ENCODE measurements at regions not wholly inside any gene's neighbourhood (a gene's known extent, or its start where the extent isn't known, plus 50 kb on each side); places are given as distances from the start of the nearest gene placed in this dataset.

DNA sequence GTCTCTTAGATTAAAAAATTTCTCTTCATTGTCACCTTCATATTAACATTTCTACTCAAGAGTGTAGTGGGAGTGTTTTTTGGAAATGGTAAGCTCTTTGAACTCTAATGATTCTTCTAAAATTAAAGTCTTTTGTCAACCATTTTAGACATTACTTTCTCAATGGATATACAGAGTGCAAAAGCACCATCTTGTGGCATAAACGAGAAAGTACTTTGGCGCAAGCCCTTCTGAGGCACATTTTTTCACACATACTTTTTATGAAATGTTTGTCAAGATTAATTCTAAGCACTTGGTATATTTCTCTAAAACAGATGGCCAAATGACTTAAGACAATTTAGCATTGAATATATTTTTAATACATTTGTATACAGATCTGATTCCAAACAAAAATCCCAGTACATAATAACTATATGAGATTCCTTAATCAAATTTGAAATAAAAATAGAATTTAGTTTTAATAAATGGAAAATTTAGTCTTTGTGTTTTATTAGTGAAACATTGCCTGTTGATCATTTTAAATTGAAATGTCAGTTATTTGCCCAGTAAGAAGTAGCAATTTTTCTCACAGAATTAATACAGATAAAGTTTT lies 63.3 kb upstream of the GALNT5 start:
- peak; percentile 28 to 50 for DNase-seq

DNA sequence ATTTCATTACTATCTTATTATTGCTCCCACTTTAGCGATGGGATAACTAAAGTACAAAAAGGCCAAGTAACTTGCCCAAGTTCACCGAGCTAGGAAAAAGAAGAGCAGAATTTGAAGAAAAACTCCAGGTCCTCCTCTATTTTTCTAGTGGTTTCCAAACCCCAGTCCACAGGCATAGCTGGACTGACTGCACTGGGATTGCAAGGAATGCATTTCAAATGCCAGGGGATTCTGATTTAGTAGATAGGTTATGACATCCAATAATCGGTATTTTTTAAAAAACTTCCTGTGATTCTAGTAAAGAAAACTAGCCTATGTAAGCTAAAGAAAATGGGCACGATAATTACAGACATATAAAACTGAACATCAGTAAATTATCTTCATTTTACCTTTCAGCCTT lies 62.7 kb upstream of the GALNT5 start:
- DNase-seq = no peak

DNA sequence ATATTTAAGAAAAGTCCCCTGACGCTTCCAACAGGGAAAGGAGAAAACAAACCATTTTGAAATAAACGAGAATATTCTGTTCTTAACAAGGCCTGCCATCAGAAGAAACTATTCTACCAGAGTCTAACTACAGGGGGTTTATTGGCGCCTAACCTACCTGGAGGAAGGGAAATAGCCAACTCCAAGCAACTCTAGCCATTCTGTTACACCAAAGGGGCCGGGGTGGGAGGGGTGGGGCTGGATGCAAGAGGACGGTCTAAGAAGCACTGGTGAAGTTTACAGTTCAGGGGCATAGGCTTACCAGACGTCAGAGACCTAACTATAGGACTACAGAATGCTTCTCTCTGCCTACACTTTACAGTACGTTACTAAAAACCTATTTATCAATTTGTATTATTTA lies 60.5 kb upstream of the GALNT5 start:
- DNase-seq = no peak

DNA sequence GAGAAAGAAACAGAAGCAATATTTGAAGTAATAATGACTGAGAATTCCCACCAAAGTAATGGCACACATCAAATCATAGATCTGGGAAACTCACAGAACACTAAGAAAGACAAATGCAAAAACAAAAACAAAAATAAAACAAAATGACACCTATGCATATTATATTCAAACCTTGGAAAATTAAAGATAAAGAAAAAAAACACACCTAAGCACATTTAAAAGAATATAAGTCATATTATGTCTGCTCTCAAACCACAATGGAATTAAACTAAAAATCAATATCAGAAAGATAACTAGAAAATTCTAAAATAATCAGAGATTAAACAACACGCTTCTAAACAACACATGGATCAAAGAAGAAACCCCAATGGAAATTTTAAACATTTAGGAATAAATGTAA lies 59.7 kb upstream of the GALNT5 start:
- no peak for DNase-seq

DNA sequence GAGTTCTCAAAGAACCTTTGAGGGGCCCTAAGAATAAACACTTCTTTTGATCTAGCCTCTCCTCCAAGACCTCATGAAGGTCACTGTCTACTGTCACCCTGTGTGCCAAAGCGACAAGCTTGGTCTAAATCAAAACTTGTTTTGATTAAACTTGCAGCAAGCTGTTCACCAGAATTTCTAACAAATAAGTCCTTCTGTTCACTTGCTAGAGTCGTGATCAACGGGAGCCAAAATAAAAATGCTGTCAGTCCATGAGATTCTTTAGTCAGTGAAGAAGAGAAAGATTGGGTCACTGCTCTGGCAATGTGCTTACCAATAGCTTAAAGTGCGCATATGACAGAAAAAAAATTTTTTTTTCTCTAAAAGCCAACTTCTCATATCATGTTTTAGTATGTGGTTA lies 53.9 kb upstream of the GALNT5 start:
- no peak for DNase-seq

DNA sequence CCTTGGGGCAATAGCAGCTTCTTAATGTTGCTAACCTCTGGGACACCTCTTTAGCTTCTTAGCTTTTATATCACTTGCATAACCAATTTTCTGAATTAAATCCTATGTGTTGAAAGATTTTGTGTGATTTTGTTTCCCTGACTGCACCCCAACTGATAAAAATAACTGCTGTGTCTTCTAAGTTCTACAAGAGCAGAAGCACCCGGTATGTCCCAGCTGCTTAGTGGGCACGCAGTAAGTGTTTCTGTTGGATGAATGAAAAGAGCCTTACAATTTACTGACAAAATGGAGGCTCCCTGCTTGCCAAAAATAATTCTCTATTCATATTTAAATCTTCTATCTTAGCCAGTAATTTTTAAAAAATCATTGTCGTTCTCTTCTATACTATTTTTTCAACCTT lies 53.1 kb upstream of the GALNT5 start:
- no peak for DNase-seq

DNA sequence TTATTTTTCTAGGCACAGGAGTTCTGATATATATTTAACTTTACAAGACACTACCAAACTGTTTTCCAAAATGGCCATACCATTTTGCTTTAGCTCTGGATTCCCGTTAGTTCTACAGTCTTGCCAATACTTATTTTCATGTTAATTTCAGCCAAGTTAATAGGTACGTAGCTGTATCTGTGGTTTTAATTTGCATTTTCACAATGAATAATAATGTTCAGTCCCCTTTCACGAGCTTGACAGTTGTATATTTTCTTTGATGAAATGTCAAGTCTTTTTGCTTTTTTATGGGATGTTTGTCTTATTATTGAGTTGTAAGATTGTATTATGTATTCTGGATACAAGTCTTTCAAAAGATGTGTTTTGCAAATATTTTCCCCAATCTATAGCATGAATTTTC lies 50.6 kb upstream of the GALNT5 start:
- no peak for DNase-seq
